ENCODE measurements at regions not wholly inside any gene's neighbourhood (a gene's known extent, or its start where the extent isn't known, plus 50 kb on each side); places are given as distances from the start of the nearest gene placed in this dataset.
"Not testable (repeated sequence)": the region's sequence is repeated elsewhere in the genome, so short reads cannot be mapped to it uniquely, and the experiment has no call there.

DNA sequence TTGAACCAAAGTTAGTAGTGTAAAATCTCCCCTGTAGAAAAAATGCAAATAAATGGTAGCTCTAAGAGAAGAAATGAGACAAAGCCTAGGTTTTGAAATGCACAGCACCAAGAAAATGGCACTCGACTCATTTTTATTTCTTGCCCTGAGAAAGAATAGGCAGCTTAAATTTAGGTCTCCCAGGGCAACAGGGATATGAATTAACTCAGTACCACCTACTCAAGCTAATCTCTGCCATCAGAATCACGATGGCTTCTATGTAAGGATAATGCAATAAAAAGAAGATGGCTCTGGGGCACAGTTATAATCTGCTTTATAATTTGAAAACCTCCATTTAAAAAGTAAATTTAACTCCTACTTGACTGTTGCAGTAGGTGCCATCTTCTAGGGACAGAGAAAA lies 1784.3 kb downstream of the LRRC4C start:
- no peak for DNase-seq (ENCODE audit: low read depth, low spot score)

DNA sequence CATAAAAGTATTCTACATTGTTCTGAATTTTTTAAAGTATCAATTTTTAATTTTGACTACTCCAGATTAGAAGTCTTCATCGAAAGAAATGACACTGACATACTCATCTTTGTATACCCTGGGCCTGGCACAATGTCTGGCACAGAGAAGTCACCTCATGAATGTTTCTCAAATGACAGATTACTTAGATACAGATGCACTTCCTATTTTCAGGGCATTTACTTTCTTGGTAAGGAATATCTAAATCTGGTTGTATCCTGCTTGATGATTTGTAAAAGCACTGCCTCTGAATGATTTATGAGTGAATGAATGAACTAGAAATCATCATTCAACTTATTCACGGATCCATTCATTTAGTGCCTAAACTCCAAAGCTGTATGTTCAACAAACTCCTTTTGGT lies 1784.7 kb downstream of the LRRC4C start:
- no peak for DNase-seq (ENCODE audit: low read depth, low spot score)

DNA sequence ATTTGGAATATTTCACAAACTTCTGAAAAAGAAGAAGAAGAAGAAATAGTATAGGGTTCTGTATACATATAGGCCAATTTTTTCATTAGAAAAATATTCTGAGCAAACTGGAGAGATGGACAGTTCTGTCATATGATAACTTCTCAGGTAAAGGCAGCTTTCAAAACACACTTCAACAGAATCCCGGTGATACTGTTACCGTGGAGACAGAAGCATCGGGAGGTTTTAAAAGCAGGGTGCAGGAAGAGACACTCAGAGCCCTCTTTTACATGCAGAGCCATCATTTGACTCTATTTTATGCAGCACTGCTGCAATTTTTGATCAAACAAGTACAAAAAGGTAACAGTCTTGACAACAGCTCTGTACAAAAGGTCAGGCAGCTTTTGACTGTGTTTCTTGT lies 1785.4 kb downstream of the LRRC4C start:
- no peak for DNase-seq (ENCODE audit: low read depth, low spot score)

DNA sequence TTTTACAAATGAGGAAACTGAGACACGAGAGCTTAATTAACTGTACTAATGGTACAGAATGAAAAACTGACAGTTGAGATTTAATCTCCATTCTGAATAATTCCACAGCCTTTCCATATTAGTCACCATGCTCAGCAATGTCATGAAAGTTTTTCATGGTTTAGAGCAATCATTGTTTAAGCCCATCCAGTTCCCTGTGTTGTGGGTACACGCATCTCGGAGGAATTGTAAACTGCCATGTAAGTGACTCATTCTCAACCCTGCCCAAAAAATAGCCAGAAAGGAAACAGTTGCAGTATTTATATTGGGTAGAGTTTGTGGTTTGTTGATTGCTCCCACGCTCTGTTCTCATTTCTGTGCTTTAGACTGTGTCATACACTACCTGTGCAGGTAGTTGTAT lies 1790.8 kb downstream of the LRRC4C start:
- DNase-seq (ENCODE audit: low read depth, low spot score) = peak; percentile 75

DNA sequence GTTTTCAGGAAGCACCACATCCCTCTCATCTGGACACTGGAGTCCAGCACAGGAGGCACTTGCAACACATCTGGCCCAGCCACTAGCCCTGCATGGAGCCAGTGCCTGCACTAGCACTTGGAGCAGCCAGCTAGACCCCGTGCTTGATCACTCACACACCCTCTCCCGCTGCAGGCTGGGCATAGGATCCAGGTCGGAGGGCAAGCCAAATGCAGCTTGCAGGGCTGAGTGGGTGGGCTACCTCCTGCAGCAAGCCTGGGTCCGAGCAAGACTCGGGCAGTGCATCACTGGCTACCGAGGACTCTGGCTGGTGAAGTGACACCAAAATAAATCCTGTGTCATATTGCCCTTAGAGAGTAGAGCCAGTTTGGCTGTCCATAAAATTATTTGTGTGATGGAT lies 1795.4 kb downstream of the LRRC4C start:
- DNase-seq (ENCODE audit: low read depth, low spot score) = no peak

DNA sequence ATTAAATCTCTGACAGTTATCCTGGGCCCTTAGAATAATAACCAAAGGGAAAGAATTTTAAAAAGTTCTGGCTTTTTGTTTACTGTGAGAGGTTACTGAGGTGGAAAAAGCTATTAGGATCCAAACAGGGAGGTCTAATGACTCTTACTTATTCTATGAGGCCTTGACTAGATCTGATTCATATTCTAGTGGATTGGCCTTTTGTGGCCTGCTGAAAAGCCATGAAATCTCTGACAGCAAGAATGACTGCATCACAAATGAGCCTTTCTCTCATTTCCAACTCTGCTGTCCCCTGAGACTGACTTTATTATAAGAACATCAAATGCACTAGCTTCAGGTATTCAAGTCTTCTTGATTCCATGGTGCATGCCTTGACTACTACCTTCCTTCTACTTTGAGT lies 1797.6 kb downstream of the LRRC4C start:
- DNase-seq (ENCODE audit: low read depth, low spot score) = no peak

DNA sequence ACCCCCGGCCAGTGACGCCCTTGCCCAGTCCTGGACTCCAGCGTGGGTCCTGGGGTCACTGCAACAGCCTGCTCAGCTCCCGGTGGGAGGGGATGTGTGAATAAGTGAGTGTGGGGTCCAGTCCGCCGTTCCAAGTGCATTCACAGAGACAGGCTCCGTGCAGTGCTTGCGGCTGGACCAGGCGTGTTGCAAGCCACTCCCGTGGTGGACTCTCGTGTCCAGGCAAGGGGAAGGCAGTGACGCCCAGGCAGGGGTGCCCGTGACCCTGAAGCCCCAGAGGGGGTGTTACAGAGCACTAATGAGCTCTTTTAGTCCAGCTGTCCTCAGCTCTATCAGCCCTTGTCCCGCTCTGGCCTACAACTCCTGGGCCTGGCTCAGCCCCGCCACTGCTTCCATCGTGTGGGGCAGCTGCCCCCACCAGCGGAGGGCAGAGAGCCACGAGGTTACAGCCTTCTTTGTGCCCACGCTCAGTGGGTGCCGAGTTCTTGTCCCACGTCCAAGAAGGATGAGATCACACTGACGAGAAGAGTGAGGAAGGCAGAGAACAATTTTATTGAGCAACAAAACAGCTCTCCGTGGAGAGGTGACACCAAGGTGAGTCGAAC lies 1807.5 kb downstream of the LRRC4C start:
- DNase-seq (ENCODE audit: low read depth, low spot score) = no peak

DNA sequence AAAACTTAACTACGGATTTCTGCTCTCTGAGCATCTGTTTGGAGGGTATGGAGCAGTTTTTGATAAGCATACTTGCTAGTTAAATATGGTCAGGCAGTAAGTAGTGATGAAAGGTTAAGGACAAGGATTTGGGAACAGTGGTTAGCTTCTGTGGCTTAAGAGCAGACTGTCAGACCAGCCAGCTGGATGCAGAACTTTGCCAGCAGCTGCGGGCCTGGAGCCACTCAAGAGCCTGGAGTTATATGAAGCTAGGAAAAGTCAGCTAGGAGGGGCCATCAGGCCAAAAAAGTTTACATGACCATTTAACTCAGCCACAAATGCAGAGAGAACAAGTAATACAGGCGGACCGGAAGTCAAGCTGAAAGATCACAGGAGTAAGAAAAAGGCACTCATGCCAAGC lies 1817.7 kb downstream of the LRRC4C start:
- DNase-seq (ENCODE audit: low read depth, low spot score) = no peak

DNA sequence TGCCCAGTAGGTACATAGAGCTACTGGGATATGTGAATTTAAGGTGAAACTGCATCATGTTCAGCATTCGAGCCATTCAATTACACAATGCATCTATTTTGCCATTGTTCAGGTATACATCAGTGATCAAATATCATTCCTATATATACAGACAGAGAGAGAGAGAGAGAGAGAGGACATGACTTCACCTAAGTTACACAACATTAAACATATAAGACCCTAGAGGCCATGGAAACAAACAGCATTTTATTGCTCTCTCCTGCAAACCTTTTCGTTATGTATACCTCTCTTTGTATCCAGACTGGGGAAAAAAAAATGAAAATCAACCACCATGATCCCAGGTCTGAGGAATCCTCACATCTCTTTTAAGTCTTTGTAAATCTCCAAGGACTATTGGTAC lies 1829.1 kb downstream of the LRRC4C start:
- no peak for DNase-seq (ENCODE audit: low read depth, low spot score)

DNA sequence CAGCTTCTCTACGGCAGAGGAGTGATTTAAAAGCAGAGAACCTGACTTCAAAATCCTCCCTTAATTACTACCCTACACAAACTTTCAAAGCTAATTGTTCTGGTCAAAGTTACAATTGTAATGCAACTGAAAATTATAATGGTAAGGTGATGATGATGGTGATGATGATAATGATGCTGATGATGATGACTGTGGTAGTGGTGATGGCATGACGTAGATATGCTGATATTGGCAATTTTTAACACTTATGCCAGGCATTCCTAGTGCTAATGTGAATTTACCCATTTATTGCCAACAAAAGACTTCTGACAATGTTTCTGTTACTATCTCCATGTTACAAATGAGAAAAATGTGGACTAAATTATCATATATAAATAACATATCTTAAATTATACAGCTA lies 1831.1 kb downstream of the LRRC4C start:
- no peak for DNase-seq (ENCODE audit: low read depth, low spot score)

DNA sequence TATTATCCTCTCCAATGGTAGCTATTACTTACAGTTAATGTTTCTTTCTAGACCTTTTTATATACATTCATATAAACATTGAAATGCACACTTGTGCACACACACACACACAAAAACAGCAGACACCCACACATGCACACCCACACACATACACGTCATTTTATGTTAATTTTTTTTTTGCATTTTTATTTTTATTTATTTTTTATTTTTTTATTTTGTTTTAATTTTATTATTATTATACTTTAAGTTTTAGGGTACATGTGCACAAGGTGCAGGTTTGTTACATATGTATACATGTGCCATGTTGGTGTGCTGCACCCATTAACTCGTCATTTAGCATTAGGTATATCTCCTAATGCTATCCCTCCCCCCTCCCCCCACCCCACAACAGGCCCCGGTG lies 1839.1 kb downstream of the LRRC4C start:
- not testable (repeated sequence) for DNase-seq (ENCODE audit: low read depth, low spot score)

DNA sequence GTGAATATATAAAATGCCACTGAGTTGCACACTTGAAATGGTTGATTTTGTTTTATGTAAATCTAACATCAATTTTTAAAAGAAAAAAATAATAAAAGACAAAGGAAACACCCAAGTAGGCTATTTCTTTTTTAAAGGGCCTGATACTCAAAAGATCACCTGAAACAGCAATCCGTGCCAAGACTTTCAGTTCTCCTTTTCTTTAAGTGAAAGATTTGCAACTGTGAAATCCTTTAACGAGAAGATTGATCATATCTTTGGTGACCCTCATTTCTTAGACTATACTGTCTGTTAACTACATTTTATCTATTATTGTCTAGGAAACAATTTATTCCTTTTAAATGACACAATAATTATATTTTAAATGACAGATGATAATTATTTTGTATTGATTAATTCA lies 1841.5 kb downstream of the LRRC4C start:
- no peak for DNase-seq (ENCODE audit: low read depth, low spot score)

DNA sequence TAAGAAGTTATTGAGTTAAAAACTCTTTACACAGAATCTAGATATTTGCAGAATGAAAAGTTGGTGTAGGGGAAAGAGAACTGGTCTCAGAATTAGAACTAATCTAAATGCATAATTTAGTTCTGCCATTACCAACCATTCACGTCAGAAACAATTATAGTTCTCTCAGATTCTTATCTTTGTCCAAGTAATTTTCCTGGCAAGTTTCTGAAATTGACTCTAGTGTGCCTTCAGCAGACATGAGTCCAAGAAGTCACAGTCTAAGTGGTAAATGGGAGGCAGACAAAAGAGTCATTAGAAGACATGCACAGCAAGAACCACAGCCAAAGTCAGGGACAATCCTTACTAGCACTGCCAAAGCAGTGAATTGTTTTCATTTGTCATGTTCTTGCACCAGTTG lies 1870.1 kb downstream of the LRRC4C start:
- DNase-seq (ENCODE audit: low read depth, low spot score) = no peak

DNA sequence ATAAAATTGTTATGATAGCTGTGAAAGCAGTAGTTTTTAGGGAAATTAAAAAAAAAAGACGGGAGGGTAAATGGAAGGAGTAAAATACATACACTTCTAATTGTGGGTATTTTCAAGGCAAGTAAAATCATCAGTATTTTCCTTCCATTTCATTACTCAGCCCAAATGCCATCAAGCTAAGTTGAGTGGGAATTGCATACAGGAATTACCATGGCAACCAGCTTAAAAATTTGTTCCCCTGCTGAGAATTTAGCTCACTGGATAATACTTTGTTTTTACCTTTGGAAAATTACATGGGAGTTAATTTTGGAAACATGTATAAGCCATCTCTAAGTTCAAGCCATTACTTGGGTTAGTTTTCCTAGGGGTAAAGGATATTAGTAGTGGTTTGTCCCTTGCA lies 1873.4 kb downstream of the LRRC4C start:
- DNase-seq (ENCODE audit: low read depth, low spot score) = no peak

DNA sequence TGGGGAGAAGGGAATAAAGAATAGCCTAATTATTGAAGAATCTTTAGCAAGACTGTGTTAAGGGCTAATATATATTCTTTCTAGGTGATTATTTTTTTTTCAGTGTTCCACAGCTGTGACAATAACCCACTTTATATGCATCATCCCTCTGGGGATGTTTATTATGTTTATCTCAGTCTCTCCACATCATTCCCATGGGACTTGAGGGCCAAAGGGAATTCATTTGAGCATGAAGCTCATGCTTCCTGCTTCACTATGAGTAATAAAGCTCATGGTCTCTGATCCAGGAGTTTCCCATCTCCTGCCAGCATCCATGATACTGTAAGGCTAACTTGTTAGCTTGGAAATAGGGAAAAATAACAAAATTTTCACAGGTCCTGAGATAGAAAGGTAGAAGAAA lies 1888.4 kb downstream of the LRRC4C start:
- no peak for DNase-seq (ENCODE audit: low read depth, low spot score)

DNA sequence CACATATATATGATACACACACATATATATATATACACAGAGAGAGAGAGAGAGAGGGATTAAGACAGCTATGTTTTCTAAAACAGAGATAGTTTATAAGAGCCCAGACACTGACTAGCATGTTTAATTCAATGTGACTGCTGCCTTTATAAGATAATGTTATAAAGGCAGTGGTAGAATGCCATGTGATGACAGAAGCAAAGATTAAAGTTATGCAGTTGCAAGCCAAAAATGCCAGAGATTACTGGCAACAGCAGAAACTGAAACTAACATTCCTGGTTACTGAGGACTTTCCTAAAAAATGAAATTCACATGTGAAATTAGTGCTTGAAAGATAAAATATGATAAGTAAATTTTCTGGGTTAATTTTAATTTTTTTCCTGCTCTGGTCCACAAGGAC lies 1888.9 kb downstream of the LRRC4C start:
- DNase-seq (ENCODE audit: low read depth, low spot score) = peak; percentile 0

DNA sequence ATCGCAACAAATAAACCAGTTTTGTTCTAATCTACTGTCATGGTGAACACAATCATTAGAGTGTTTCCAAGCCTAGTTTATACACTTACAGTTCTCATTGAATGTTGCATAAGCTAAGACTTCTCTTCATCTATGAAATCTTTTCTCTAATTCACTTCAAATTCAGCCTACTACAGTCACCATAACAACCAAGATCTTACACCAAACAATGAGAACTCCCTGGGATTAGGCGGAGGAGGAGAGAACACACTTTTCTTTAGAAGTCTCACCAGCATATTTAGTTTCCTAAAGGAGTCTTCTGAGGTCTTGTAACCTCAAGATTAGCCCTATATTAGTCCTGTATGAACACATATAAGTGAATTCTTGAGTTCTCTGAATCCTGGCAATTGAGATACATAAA lies 1889.7 kb downstream of the LRRC4C start:
- DNase-seq (ENCODE audit: low read depth, low spot score) = no peak

DNA sequence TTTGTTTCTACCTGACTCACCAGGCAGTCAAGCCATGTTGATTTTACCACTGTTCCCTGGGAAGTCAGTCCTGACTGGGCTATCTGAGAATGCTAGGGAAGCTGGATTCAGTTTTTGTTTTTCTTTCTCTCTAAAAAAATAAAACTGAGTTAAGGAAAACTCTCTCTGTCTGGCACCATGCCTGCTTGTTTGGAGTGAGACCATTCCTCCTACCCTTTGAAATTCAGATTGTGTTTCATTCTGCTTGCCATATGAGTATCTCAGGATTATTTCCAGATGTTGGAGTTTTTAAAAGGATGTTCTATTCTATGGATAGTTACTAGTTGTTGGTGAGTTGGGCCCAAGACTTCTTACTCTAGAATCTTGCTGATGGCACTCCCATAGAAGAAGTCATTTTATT lies 1917.0 kb downstream of the LRRC4C start:
- DNase-seq (ENCODE audit: low read depth, low spot score) = peak; percentile 1

DNA sequence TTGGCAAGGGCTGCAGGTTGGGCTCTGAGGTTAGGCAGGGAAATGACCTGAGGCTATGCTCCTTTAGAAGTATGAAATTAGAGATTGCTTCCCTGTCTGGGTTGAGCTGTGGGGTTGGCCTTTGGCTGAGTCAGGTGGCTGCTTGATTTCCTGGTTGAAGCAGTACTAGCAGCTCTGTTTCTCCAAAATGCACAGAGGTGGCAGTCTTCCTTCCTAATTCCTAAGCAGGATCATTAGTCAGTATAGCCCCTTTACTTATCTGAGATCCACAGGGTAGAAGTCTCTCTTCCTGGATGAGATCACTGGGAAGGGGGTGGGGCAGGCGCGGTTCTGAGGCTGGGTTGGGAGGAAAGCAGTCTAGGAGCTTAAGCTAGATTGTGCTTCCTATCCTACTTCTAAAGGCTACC lies 1917.5 kb downstream of the LRRC4C start:
- no peak for DNase-seq (ENCODE audit: low read depth, low spot score)

DNA sequence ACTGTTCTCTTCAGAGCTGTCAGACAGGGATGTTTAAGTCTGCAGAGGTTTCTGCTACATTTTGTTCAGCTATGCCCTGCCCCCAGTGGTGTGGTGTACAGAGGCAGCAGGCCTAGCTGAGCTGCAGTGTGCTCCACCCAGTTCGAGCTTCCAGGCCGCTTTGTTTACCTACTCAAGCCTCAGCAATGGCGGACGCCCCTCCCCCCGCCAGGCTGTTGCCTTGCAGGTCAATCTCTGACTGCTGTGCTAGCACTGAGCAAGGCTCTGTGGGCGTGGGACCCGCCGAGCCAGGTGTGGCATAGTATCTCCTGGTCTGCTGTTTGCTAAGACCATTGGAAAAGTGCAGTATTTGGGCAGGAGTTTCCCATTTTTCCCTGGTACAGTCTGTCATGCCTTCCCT lies 1923.1 kb downstream of the LRRC4C start:
- not testable (repeated sequence) for DNase-seq (ENCODE audit: low read depth, low spot score)

Measured in astrocyte of the hippocampus (primary cell).